Sigmoid colon (tissue), 6 donors: ENCODE measurements at regions not wholly inside any gene's neighbourhood (a gene's known extent, or its start where the extent isn't known, plus 50 kb on each side); places are given as distances from the start of the nearest gene placed in this dataset.

ENCODE experiments used
- DNase-seq: peaks from one replicate; pipeline ENCODE4 v3.0.0-alpha.2; 2019
- H3K27ac ChIP-seq, 4 donors: fragments of 200-600 bp; sonication (generic); one replicate each; pipeline ENCODE4 v1.5.1; 2016 to 2019; ENCODE audit warnings: mild to moderate bottlenecking in 1 of 4
- H3K27me3 ChIP-seq, 3 donors: fragments of 200-600 bp; sonication (generic); one replicate each; pipeline ENCODE4 v1.5.1; 2019; ENCODE audit warnings: mild to moderate bottlenecking in 1 of 3
- H3K36me3 ChIP-seq, 4 donors: fragments of 200-600 bp; sonication (generic); one replicate each; pipeline ENCODE4 v1.5.1; 2016 to 2019
- H3K4me1 ChIP-seq, 4 donors: fragments of 200-600 bp; sonication (generic); one replicate each; pipeline ENCODE4 v1.5.1; 2017 to 2019
- H3K4me3 ChIP-seq, 4 donors: fragments of 200-600 bp; sonication (generic); one replicate each; pipeline ENCODE4 v1.5.1; 2017 to 2019; ENCODE audit warnings: mild to moderate bottlenecking in 2 of 4, moderate library complexity in 1 of 4
- H3K9me3 ChIP-seq, 4 donors: fragments of 200-600 bp in 3 of 4; sonication (generic) in 3 of 4; one replicate each; pipeline versions ENCODE4 v1.5.1 to v1.6.1; 2013 to 2019
- EP300 ChIP-seq, 4 donors: sonication (generic); formaldehyde crosslinking; IDR thresholded peaks; one replicate each; pipeline ENCODE4 v1.6.1; 2017; ENCODE audit warnings: antibody characterized with exemption in 4 of 4
- POLR2A ChIP-seq, 2 donors: fragments of 450-650 bp; IDR thresholded peaks; one replicate each; pipeline ENCODE4 v1.6.1; 2016; ENCODE audit warnings: antibody characterized with exemption in 2 of 2, mild to moderate bottlenecking in 2 of 2, moderate library complexity in 2 of 2
- POLR2AphosphoS5 ChIP-seq, 4 donors: sonication (generic); formaldehyde crosslinking; IDR thresholded peaks; one replicate each; pipeline ENCODE4 v1.6.1; 2017; ENCODE audit warnings: antibody characterized with exemption in 4 of 4
- whole genome bisulfite sequencing, 2 donors: extraction: QIAGEN DNeasy Blood & Tissue Kit; methylation state at CpG; one replicate each; pipeline ENCODE4 v1.1.7; 2013; 5-methylcytosine and 5-hydroxymethylcytosine counted together
- intact Hi-C: fragments of 100-400 bp; cut with DNase I; formaldehyde crosslinking; loops from one replicate; pipeline ENCODE4 v1.15.1; 2023
- TF ChIP-seq, protein P1 (sequence below), 4 experiments: fragments of 450-650 bp in 3 of 4; fragments of 200-600 bp in 1 of 4; IDR thresholded peaks; one replicate each; pipeline ENCODE4 v1.5.1; 2016 to 2019; ENCODE audit warnings: antibody characterized with exemption in 4 of 4, mild to moderate bottlenecking in 3 of 4, moderate library complexity in 2 of 4
- donor health status: healthy with polysubstance abuse.
- donor health status: healthy.

DNA sequence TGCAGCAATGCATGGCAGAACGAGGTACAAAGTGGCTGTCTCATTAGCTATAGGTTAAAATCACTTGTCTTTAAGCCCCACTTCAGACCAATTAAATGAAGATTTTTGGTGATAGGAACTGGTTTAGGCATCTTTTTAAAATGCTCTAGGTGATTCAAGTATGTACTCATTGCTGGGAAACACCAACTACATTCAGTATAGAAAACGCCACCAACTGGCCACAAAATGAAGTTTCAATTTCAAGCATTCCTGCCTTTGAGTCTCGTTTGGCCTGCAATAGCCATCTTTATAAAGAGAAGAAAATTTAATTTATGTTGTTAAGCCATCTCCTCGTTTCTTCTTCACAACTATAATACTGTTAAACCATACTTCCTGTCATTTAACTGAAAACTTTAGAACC is 587.9 kb downstream of the GBE1 start:
- WGBS, 2 donors = 50 to 61% methylated on average over 4 of the region's 4 CpGs
- Histone ChIP-seq H3K36me3 (no peaks in the 10 kb centered on the region), H3K4me1 (no peaks in the 10 kb centered on the region), H3K27me3 (no peaks in the 10 kb centered on the region), H3K27ac (no peak overlapping the region), H3K4me3 (no peak overlapping the region), H3K9me3 (no peaks in the 10 kb centered on the region)
- intact Hi-C loops = no loop called here
- no peak for TF ChIP-seq EP300 (IDR thresholded peaks at IDR 0.05)
- no peak for TF ChIP-seq POLR2AphosphoS5 (IDR thresholded peaks at IDR 0.05)
- no peak for TF ChIP-seq POLR2A (IDR thresholded peaks at IDR 0.05)
- TF ChIP-seq, protein P1, sequence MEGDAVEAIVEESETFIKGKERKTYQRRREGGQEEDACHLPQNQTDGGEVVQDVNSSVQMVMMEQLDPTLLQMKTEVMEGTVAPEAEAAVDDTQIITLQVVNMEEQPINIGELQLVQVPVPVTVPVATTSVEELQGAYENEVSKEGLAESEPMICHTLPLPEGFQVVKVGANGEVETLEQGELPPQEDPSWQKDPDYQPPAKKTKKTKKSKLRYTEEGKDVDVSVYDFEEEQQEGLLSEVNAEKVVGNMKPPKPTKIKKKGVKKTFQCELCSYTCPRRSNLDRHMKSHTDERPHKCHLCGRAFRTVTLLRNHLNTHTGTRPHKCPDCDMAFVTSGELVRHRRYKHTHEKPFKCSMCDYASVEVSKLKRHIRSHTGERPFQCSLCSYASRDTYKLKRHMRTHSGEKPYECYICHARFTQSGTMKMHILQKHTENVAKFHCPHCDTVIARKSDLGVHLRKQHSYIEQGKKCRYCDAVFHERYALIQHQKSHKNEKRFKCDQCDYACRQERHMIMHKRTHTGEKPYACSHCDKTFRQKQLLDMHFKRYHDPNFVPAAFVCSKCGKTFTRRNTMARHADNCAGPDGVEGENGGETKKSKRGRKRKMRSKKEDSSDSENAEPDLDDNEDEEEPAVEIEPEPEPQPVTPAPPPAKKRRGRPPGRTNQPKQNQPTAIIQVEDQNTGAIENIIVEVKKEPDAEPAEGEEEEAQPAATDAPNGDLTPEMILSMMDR (IDR thresholded peaks at IDR 0.05) = no peak
- no peak for DNase-seq

GRCh38 chr3:81170298-81170697 is 591.1 kb downstream of the GBE1 start:
- intact Hi-C loops = no loop called here
- no peaks in the 10 kb centered on the region for H3K36me3 ChIP-seq
- TF ChIP-seq POLR2A (IDR thresholded peaks at IDR 0.05) = no peak
- TF ChIP-seq EP300 (IDR thresholded peaks at IDR 0.05) = no peak
- TF ChIP-seq, protein P1 (IDR thresholded peaks at IDR 0.05) = no peak
- TF ChIP-seq POLR2AphosphoS5 (IDR thresholded peaks at IDR 0.05) = no peak
- no peak overlapping the region for H3K27ac ChIP-seq
- H3K4me1 ChIP-seq = no peaks in the 10 kb centered on the region
- DNase-seq = no peak
- no peak overlapping the region for H3K4me3 ChIP-seq
- H3K9me3 ChIP-seq = no peaks in the 10 kb centered on the region
- H3K27me3 ChIP-seq = no peaks in the 10 kb centered on the region

- H3K36me3 ChIP-seq = no peaks in the 10 kb centered on the region
- H3K4me3 ChIP-seq = no peak overlapping the region
- no peaks in the 10 kb centered on the region for H3K4me1 ChIP-seq
- DNase-seq = no peak
- H3K9me3 ChIP-seq = no peaks in the 10 kb centered on the region
- intact Hi-C loops = no loop called here
- no peak overlapping the region for H3K27ac ChIP-seq
- TF ChIP-seq POLR2A (IDR thresholded peaks at IDR 0.05) (no peak), POLR2AphosphoS5 (IDR thresholded peaks at IDR 0.05) (no peak), EP300 (IDR thresholded peaks at IDR 0.05) (no peak)
- TF ChIP-seq, protein P1 (IDR thresholded peaks at IDR 0.05) = no peak
- no peaks in the 10 kb centered on the region for H3K27me3 ChIP-seq
- WGBS, 2 donors = 85 to 89% methylated on average over 3 of the region's 3 CpGs
Observed at GRCh38 chr3:81164806-81165205, 596.6 kb downstream of the GBE1 start.

DNA sequence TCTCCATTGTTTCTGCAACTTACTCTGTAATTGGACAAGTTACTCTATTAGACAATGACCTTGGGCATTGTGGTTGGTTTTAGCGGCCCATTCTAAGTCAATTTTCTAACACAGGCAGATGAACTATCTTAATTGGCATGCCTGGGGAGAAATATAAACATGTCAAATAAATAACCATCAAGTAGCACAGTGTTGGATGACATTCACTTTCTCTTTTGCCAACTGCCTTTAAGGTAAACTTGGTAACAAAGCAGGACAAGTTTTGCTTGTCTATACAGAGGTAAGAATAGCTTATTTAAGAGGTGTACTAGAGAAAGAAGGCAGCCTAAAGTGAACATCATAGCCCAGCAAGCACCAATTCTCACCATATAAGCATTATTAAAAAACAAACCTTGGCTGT is 599.6 kb downstream of the GBE1 start:
- intact Hi-C loops = no loop called here
- WGBS, 2 donors = 82 to 86% methylated on average over 1 of the region's 1 CpG
- Histone ChIP-seq H3K4me1 (no peaks in the 10 kb centered on the region), H3K27ac (no peak overlapping the region), H3K9me3 (no peaks in the 10 kb centered on the region), H3K4me3 (no peak overlapping the region), H3K27me3 (no peaks in the 10 kb centered on the region), H3K36me3 (no peaks in the 10 kb centered on the region)
- no peak for DNase-seq
- TF ChIP-seq POLR2A (IDR thresholded peaks at IDR 0.05) (no peak), EP300 (IDR thresholded peaks at IDR 0.05) (no peak), POLR2AphosphoS5 (IDR thresholded peaks at IDR 0.05) (no peak)
- TF ChIP-seq, protein P1 (IDR thresholded peaks at IDR 0.05) = no peak

DNA sequence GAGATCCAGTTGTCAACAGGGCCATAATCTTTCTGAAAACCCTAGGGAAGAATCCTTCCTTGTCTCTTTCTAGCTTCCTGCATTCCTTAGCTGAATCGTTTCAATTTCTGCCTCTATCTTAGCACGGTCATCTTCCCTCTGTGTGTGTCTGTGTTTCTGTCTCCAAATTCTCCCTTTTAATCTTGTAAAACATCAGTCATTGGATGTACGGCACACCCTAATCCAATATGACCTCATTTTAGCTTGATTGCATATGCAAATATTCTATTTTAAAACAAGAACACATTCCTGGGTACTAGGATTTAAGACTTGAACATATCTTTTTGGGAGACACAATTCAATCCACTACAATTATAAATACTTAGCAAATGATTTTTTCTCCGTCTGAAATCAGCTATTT is 600.3 kb downstream of the GBE1 start:
- no peaks in the 10 kb centered on the region for H3K9me3 ChIP-seq
- intact Hi-C loops = no loop called here
- H3K27ac ChIP-seq = no peak overlapping the region
- 72 to 73% methylated on average over 4 of the region's 4 CpGs for WGBS, 2 donors
- DNase-seq = no peak
- no peaks in the 10 kb centered on the region for H3K36me3 ChIP-seq
- no peak overlapping the region for H3K4me3 ChIP-seq
- TF ChIP-seq, protein P1 (IDR thresholded peaks at IDR 0.05) = no peak
- TF ChIP-seq POLR2AphosphoS5 (IDR thresholded peaks at IDR 0.05) = no peak
- no peaks in the 10 kb centered on the region for H3K27me3 ChIP-seq
- no peaks in the 10 kb centered on the region for H3K4me1 ChIP-seq
